Suppressor macrophage treated with lipopolysaccharide for 4 hours (primary cell): ENCODE measurements at regions not wholly inside any gene's neighbourhood (a gene's known extent, or its start where the extent isn't known, plus 50 kb on each side); places are given as distances from the start of the nearest gene placed in this dataset.

Experiments used
- DNase-seq: peaks from one replicate; pipeline ENCODE4 v3.0.0-alpha.2; 2020

- no peak for DNase-seq
Measured at GRCh38 chr5:125549322-125549911, 803.0 kb upstream of the ZNF608 start.

DNA sequence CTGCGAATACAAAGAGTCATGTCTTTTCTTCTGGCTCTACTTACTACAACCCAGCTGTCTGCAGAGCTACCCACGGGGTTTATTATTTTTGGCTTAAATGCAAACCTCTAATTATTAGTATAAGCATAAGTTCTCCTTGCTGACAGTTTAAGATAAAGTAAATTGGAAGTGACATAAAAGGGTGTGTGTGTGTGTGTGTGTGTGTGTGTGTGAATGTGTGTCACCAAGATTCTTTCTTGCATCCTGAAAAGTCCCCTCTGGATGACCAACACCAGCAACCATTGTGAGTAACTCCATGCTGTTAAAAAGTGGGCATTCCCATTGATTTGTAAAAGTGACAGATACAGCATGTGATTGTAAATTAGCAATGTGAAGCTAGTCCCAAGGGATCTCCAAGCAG lies 803.8 kb upstream of the ZNF608 start:
- DNase-seq = no peak

- no peak for DNase-seq
Measured at GRCh38 chr5:125551246-125551645, 804.8 kb upstream of the ZNF608 start.

GRCh38 chr5:125551797-125552196 lies 805.4 kb upstream of the ZNF608 start:
- DNase-seq = no peak

GRCh38 chr5:125552486-125552885 lies 806.0 kb upstream of the ZNF608 start:
- no peak for DNase-seq

DNA sequence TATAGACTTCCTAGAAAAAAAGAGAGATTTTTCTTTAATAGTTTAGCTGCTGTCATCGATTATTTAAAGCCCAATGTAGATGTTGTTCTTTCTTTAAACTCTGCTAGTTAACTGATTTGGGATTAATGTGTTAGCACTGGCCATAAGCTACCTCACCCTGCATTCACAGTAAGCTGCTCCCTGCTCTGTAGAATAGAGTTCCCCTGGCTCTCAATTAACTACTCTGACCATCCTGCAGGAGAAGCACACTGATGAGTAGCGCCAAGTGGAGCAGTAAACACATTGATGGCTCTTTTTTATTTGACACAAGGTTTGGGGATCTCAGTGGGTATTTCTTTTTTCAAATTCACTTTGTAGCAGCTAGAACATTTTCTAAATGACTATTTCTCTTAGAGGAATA lies 807.9 kb upstream of the ZNF608 start:
- no peak for DNase-seq

DNA sequence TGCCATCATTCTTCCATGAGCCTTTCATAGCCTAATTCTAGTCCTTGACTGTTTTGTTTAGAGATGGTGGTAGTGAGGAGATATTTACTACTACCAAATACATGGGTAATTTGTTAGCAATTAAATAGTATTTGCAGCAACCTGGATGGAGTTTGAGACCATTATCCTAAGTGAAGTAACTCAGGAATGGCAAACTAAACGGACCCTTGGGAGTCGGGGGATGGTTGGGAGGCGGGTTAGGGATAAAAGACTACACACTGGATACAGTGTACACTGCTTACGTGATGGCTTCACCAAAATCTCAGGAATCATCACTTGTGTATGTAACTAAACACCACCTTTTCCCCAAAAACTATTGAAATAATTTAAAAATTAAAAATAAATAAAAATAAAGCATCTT lies 809.2 kb upstream of the ZNF608 start:
- no peak for DNase-seq

DNA sequence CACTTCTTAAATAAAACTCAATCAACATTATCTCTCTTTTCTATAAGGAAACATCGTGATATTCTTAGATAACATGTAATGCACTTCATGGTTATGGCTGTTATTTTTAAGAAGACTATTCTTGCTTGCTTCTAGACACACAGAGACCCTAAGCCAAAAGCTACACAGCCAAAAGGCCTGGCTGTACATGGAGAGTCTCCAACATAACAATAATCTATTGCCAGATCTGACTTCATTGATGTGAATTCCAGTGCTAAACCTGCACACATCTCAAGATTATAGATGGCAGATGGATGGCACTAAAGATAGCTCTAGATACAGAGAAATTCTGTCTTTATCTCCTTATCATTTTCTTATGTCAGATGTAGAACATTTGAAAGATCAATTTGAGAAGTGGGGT lies 811.6 kb upstream of the ZNF608 start:
- DNase-seq = no peak

DNA sequence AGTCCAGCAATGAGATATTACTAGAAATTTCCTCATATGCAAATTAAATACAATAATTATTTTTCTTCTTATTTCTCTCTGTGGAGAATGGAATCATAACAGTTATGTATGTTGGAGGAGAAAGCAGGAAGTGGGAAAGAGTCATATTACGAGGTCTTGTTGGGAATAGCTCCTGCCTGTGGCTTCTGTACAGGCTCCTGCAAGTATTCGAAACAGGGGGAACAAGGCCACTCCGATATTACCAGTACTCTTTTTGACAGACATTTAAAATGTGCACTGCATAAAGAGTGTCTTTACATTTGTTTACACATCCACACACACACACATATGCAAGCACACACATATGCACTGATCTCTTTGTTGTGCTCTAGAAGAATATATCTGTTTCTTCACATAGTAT lies 812.0 kb upstream of the ZNF608 start:
- no peak for DNase-seq

DNA sequence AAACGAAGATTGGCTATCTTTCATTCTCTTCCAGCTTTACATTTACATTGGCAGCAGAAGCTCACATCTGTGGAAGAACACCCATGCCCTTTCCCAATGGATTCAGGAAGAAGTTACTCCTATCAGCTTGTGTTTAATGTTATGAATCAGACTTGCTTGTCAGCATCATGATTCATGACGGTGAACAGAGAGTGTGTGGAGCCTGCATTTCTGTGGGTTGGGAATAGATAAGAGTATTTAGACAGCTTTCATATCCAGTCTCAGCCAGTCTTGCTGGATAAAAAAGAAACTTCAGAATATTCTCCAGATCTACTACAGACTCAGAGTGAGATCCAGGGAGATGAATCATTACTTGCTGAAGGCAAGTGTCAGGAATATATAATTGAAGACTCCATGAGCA lies 812.9 kb upstream of the ZNF608 start:
- DNase-seq = no peak

- DNase-seq = no peak
Measured at GRCh38 chr5:125560476-125561225, 814.2 kb upstream of the ZNF608 start.

GRCh38 chr5:125564317-125564975 lies 818.0 kb upstream of the ZNF608 start:
- DNase-seq = no peak

GRCh38 chr5:125574491-125575044 lies 828.1 kb upstream of the ZNF608 start:
- DNase-seq = no peak

DNA sequence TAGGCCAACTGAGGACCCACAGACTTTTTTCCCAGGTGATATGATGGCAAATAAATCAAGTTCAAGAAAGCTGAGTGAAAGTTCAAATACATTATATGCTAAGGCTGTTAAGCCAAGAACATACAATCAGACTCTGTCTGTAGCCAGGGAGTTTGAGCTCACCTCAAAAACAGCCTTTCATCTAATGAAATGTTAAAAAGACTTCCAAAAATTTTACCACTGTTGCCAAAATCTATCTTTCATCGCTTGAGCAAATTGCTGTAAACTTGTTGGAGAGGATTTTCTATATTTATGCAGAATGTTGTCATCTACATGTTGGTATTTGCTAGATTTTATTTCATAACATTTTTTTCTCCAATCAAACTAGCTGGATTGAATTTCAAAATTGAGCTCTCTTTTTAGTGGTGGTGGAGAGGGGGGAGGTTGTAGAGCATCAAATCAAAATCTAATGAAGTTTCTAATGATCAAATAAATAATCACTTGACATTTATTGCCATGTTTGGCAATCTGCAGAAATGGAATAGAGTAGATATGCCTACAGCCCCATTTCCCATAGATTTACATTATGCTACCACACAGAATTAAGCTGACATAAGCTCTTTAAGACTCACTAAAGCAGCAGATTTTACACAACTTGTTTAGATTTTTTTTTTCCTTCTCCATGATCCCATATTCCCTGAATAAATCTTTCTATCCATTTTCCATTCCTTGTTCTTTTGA lies 828.9 kb upstream of the ZNF608 start:
- no peak for DNase-seq

GRCh38 chr5:125575891-125576505 lies 829.6 kb upstream of the ZNF608 start:
- no peak for DNase-seq

- DNase-seq = no peak
Measured at GRCh38 chr5:125576822-125577221, 830.4 kb upstream of the ZNF608 start.

GRCh38 chr5:125578551-125578950 lies 832.1 kb upstream of the ZNF608 start:
- no peak for DNase-seq

GRCh38 chr5:125579182-125579581 lies 832.7 kb upstream of the ZNF608 start:
- DNase-seq = no peak

GRCh38 chr5:125581311-125581710 lies 834.9 kb upstream of the ZNF608 start:
- DNase-seq = no peak

DNA sequence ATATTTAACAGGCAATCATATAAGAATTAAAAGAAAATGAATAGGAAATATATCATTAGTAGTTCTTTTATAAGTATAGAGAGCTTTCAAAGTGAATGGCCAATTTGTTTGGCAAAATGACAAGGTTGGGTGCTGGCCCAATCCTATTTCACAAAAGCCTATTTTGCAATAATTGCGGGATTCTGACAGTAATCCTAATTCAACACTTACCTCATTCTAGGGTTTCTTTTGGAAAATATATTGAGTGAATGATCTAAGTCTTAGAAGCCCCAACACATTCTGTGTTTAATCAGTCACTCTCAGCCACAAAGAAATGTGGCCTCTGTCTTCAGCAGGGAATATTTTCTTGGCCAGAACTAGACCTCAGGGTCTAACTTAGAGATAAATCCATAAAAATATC lies 835.9 kb upstream of the ZNF608 start:
- DNase-seq = no peak

GRCh38 chr5:125583321-125584139 lies 837.1 kb upstream of the ZNF608 start:
- DNase-seq = no peak

DNA sequence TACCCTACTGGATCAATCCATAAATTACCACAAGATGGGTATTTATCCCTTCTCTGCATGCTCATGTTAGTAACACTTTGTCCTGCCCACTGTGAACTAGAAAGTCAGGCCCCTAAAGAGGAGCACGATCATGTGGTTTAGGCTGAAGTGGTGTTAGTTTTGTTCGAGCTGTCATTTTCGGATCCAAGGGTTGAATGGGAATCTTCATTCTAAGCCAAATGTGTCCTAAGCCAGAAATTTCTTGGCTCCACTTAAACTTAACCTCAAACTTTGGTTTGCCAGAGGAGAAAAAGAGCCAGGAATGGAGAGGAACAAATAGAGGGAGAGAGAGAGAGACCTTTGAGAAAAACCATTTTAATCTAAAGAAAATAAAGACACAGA lies 837.7 kb upstream of the ZNF608 start:
- no peak for DNase-seq
